HCT116 (cell line): ENCODE measurements at regions not wholly inside any gene's neighbourhood (a gene's known extent, or its start where the extent isn't known, plus 50 kb on each side); places are given as distances from the start of the nearest gene placed in this dataset.

Experiments used
- ATAC-seq: fragments of 200-7000 bp; cut with Tn5 transposase; 2 replicates; pipeline ENCODE4 v1.9.1; 2020; ENCODE audit warnings: mild to moderate bottlenecking, moderate library complexity
- BruUV-seq: library from RNA; stranded (reverse); fragments of 400-500 nt; replicated peaks from 2 replicates; lab custom pipeline; 2021; lab: Mats Ljungman, UMichigan
- CTCF ChIA-PET: fragments of 300-600 bp; sonication (Branson Sonifier 250); formaldehyde crosslinking; loops from one replicate; lab custom pipeline; 2021; ENCODE audit warnings: antibody characterized with exemption; lab: Charles Lee
- POLR2A ChIA-PET: fragments of 300-600, 350-600 bp; sonication (Branson Sonifier 250); formaldehyde crosslinking; loops from one replicate; lab custom pipeline; 2021; ENCODE audit warnings: antibody characterized with exemption; lab: Charles Lee
- RAD21 ChIA-PET, 2 experiments: fragments of 300-600 bp; sonication (Branson Sonifier 250); formaldehyde crosslinking; loops; one replicate each; lab custom pipeline; 2023; ENCODE audit warnings: low total read pairs in 2 of 2; ENCODE audit not compliant: uncharacterized antibody in 2 of 2, unreplicated experiment in 2 of 2, low non-redundant PET in 1 of 2; lab: Charles Lee
- DNase-seq: peaks from one replicate; pipeline ENCODE4 v3.0.0-alpha.2; 2010; ENCODE audit warnings: low read depth, low spot score
- H2AFZ ChIP-seq: fragments of 200-600 bp; shearing (Covaris generic), sonication (generic); 2 replicates; pipeline ENCODE4 v1.6.1; 2017; ENCODE audit warnings: low read depth, mixed run types, mixed read lengths, antibody characterized with exemption, low read length; ENCODE audit not compliant: poor library complexity, severe bottlenecking
- H3K27ac ChIP-seq: 2 replicates; pipeline ENCODE4 v1.5.1; 2012; ENCODE audit warnings: low read depth, low read length
- H3K27me3 ChIP-seq: fragments of 200-600 bp; sonication (generic); 2 replicates; pipeline ENCODE4 v1.6.1; 2016; ENCODE audit warnings: mixed run types, low read length, mixed read lengths; ENCODE audit not compliant: insufficient read depth
- H3K36me3 ChIP-seq, 2 experiments: fragments of 200-500 bp in 1 of 2; fragments of 200-600 bp in 1 of 2; sonication (Bioruptor generic) in 1 of 2; sonication (generic) in 1 of 2; 2 replicates each; pipeline versions ENCODE4 v1.5.1 to v1.6.1; 2014 to 2016; ENCODE audit warnings: low read length in 2 of 2, inconsistent platforms in 1 of 2, mixed read lengths in 1 of 2, mixed run types in 1 of 2; ENCODE audit not compliant: insufficient read depth in 2 of 2, control insufficient read depth in 1 of 2
- H3K4me1 ChIP-seq, 2 experiments: fragments of 200-600 bp in 1 of 2; sonication (generic) in 1 of 2; 2 replicates each; pipeline versions ENCODE4 v1.5.1 to v1.6.1; 2012 to 2017; ENCODE audit warnings: low read length in 2 of 2, inconsistent platforms in 1 of 2, mild to moderate bottlenecking in 1 of 2, mixed read lengths in 1 of 2, mixed run types in 1 of 2, moderate library complexity in 1 of 2; ENCODE audit not compliant: insufficient read depth in 2 of 2, control insufficient read depth in 1 of 2
- H3K4me2 ChIP-seq: fragments of 200-600 bp; sonication (generic); 2 replicates; pipeline ENCODE4 v1.6.1; 2017; ENCODE audit warnings: mixed run types, low read length, mixed read lengths
- H3K4me3 ChIP-seq, 2 experiments: fragments of 200-600 bp in 1 of 2; sonication (generic) in 1 of 2; replicated peaks in 1 of 2; 2 replicates each; pipeline ENCODE4 v1.5.1; 2011 to 2016; ENCODE audit warnings: low read length in 2 of 2, control low read depth in 1 of 2, low read depth in 1 of 2, mild to moderate bottlenecking in 1 of 2, mixed read lengths in 1 of 2, mixed run types in 1 of 2
- H3K79me2 ChIP-seq: fragments of 200-600 bp; sonication (generic); 2 replicates; pipeline ENCODE4 v1.6.1; 2017; ENCODE audit warnings: mild to moderate bottlenecking, mixed run types, low read length, moderate library complexity, mixed read lengths; ENCODE audit not compliant: insufficient read depth
- H3K9ac ChIP-seq: fragments of 200-600 bp; sonication (generic); 2 replicates; pipeline ENCODE4 v1.6.1; 2016; ENCODE audit warnings: low read length, mixed read lengths
- H3K9me2 ChIP-seq: fragments of 200-600 bp; sonication (generic), shearing (Covaris generic); 2 replicates; pipeline ENCODE4 v1.6.1; 2017; ENCODE audit warnings: mixed run types, mild to moderate bottlenecking, moderate library complexity; ENCODE audit not compliant: insufficient read depth
- H3K9me3 ChIP-seq, 2 experiments: fragments of 200-500 bp in 1 of 2; fragments of 200-600 bp in 1 of 2; sonication (Bioruptor generic) in 1 of 2; sonication (generic) in 1 of 2; 2 replicates each; pipeline ENCODE4 v1.6.1; 2014 to 2017; ENCODE audit warnings: low read length in 2 of 2, mixed read lengths in 2 of 2, inconsistent platforms in 1 of 2, low read depth in 1 of 2, mild to moderate bottlenecking in 1 of 2, mixed run types in 1 of 2, moderate library complexity in 1 of 2; ENCODE audit not compliant: control insufficient read depth in 1 of 2, insufficient read depth in 1 of 2
- H4K20me1 ChIP-seq: fragments of 200-600 bp; sonication (generic), shearing (Covaris generic); 2 replicates; pipeline ENCODE4 v1.6.1; 2017; ENCODE audit warnings: mixed run types, mild to moderate bottlenecking, moderate library complexity; ENCODE audit not compliant: insufficient read depth
- CBX3 ChIP-seq: IDR thresholded peaks from 2 replicates; pipeline ENCODE4 v1.6.1; 2012; ENCODE audit warnings: low read depth
- CEBPB ChIP-seq: IDR thresholded peaks from 2 replicates; pipeline ENCODE4 v1.6.1; 2012; ENCODE audit warnings: low read depth
- EGR1 ChIP-seq: IDR thresholded peaks from 2 replicates; pipeline ENCODE4 v1.6.1; 2012; ENCODE audit warnings: low read depth
- ELF1 ChIP-seq: IDR thresholded peaks from 2 replicates; pipeline ENCODE4 v1.6.1; 2012; ENCODE audit warnings: low read depth, borderline replicate concordance
- EZH2 ChIP-seq: fragments of 200-600 bp; sonication (generic); IDR thresholded peaks from 2 replicates; pipeline ENCODE4 v1.6.1; 2017; ENCODE audit warnings: antibody characterized with exemption, mixed run types
- EZH2phosphoT487 ChIP-seq: fragments of 200-600 bp; IDR thresholded peaks from 2 replicates; pipeline ENCODE4 v1.6.1; 2018; ENCODE audit warnings: antibody characterized with exemption, borderline replicate concordance
- FOSL1 ChIP-seq: IDR thresholded peaks from 2 replicates; pipeline ENCODE4 v1.6.1; 2012; ENCODE audit warnings: low read depth
- POLR2A ChIP-seq: IDR thresholded peaks from 2 replicates; pipeline ENCODE4 v1.7.0; 2011; ENCODE audit warnings: borderline replicate concordance; ENCODE audit not compliant: insufficient read depth, insufficient read length; ENCODE audit errors: extremely low read depth
- POLR2AphosphoS5 ChIP-seq: IDR thresholded peaks from 2 replicates; pipeline ENCODE4 v1.6.1; 2011; ENCODE audit warnings: mild to moderate bottlenecking, low read depth, low read length, moderate library complexity
- RAD21 ChIP-seq: IDR thresholded peaks from 2 replicates; pipeline ENCODE4 v1.6.1; 2012; ENCODE audit warnings: low read depth, mild to moderate bottlenecking
- SIN3A ChIP-seq: IDR thresholded peaks from 2 replicates; pipeline ENCODE4 v1.6.1; 2012; ENCODE audit warnings: low read depth
- SP1 ChIP-seq: IDR thresholded peaks from 2 replicates; pipeline ENCODE4 v1.6.1; 2012; ENCODE audit warnings: low read depth
- SRF ChIP-seq: IDR thresholded peaks from 2 replicates; pipeline ENCODE4 v1.6.1; 2012; ENCODE audit warnings: low read depth
- YY1 ChIP-seq: IDR thresholded peaks from 2 replicates; pipeline ENCODE4 v1.6.1; 2011; ENCODE audit warnings: low read length, low read depth, moderate library complexity, mild to moderate bottlenecking; ENCODE audit not compliant: insufficient replicate concordance; ENCODE audit errors: extremely low read depth
- ZFX ChIP-seq: fragments of 450-650 bp; IDR thresholded peaks from 2 replicates; pipeline ENCODE4 v1.6.1; 2017
- ZNF274 ChIP-seq: fragments of 200-500 bp; sonication (Bioruptor generic); IDR thresholded peaks from 2 replicates; pipeline ENCODE4 v1.6.1; 2014; ENCODE audit warnings: mild to moderate bottlenecking, low read depth, low read length, inconsistent platforms
- intact Hi-C: fragments of 100-400 bp; cut with micrococcal nuclease; formaldehyde crosslinking; loops from 2 replicates; pipeline ENCODE4 v1.10.0; 2022
- TF ChIP-seq, protein P1 (sequence below): IDR thresholded peaks from 2 replicates; pipeline ENCODE4 v1.6.1; 2012
- TF ChIP-seq, protein P2 (sequence below): IDR thresholded peaks from 2 replicates; pipeline ENCODE4 v1.6.1; 2011; ENCODE audit warnings: mild to moderate bottlenecking, low read length, moderate library complexity; ENCODE audit not compliant: insufficient replicate concordance; ENCODE audit errors: extremely low read depth
- TF ChIP-seq, protein P3 (sequence below): IDR thresholded peaks from 2 replicates; pipeline ENCODE4 v1.6.1; 2012
- TF ChIP-seq, protein P4 (sequence below): IDR thresholded peaks from 2 replicates; pipeline ENCODE4 v1.6.1; 2012; ENCODE audit warnings: low read depth

DNA sequence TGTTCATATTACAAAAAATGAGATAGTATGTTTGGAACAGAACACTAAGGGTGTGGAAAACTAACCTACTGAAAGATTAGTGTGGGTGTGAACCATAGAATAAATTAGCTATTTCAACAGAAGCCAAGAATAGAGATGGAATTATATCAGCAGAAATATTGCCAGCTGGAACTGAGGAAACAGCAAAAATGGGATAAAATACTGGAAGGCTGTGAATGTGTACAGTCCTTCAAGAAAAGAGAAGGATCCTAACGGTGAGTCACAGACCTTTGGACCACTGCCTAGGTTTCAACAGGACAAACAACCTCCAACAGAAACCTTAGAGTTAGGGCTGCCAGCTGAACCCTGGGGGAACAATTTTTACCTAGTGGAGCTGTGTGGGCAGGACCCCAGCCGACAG lies 395.0 kb downstream of the ZWINT start:
- Histone ChIP-seq H3K4me3 (no peak overlapping the region), H2AFZ (no peak overlapping the region), H3K4me2 (no peak overlapping the region), H4K20me1 (no peaks in the 10 kb centered on the region), H3K9me3 (no peaks in the 10 kb centered on the region; a peak in 1 of 4 replicates), H3K79me2 (no peaks in the 10 kb centered on the region), H3K9ac (no peak overlapping the region), H3K4me1 (no peaks in the 10 kb centered on the region), H3K27me3 (no peaks in the 10 kb centered on the region), H3K27ac (no peak overlapping the region), H3K36me3 (no peaks in the 10 kb centered on the region), H3K9me2 (no peaks in the 10 kb centered on the region)
- ATAC-seq, result no peak
- intact Hi-C loops, result no loop called here
- no TSS peak for BruUV-seq
- ChIA-PET POLR2A (no interaction called here), CTCF (no interaction called here), RAD21 (no interaction called here)
- TF ChIP-seq, protein P1, sequence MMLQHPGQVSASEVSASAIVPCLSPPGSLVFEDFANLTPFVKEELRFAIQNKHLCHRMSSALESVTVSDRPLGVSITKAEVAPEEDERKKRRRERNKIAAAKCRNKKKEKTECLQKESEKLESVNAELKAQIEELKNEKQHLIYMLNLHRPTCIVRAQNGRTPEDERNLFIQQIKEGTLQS, result no peak
- TF ChIP-seq EGR1, result no peak
- no peak for TF ChIP-seq SRF
- TF ChIP-seq YY1, result no peak
- TF ChIP-seq SP1, result no peak
- TF ChIP-seq, protein P2, sequence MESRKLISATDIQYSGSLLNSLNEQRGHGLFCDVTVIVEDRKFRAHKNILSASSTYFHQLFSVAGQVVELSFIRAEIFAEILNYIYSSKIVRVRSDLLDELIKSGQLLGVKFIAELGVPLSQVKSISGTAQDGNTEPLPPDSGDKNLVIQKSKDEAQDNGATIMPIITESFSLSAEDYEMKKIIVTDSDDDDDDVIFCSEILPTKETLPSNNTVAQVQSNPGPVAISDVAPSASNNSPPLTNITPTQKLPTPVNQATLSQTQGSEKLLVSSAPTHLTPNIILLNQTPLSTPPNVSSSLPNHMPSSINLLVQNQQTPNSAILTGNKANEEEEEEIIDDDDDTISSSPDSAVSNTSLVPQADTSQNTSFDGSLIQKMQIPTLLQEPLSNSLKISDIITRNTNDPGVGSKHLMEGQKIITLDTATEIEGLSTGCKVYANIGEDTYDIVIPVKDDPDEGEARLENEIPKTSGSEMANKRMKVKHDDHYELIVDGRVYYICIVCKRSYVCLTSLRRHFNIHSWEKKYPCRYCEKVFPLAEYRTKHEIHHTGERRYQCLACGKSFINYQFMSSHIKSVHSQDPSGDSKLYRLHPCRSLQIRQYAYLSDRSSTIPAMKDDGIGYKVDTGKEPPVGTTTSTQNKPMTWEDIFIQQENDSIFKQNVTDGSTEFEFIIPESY, result no peak
- TF ChIP-seq CEBPB, result no peak
- TF ChIP-seq ZFX, result no peak
- TF ChIP-seq SIN3A, result no peak
- no peak for TF ChIP-seq POLR2AphosphoS5
- TF ChIP-seq EZH2phosphoT487, result no peak
- TF ChIP-seq, protein P3, sequence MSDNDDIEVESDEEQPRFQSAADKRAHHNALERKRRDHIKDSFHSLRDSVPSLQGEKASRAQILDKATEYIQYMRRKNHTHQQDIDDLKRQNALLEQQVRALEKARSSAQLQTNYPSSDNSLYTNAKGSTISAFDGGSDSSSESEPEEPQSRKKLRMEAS, result no peak
- TF ChIP-seq POLR2A, result no peak
- no peak for TF ChIP-seq RAD21
- TF ChIP-seq, protein P4, sequence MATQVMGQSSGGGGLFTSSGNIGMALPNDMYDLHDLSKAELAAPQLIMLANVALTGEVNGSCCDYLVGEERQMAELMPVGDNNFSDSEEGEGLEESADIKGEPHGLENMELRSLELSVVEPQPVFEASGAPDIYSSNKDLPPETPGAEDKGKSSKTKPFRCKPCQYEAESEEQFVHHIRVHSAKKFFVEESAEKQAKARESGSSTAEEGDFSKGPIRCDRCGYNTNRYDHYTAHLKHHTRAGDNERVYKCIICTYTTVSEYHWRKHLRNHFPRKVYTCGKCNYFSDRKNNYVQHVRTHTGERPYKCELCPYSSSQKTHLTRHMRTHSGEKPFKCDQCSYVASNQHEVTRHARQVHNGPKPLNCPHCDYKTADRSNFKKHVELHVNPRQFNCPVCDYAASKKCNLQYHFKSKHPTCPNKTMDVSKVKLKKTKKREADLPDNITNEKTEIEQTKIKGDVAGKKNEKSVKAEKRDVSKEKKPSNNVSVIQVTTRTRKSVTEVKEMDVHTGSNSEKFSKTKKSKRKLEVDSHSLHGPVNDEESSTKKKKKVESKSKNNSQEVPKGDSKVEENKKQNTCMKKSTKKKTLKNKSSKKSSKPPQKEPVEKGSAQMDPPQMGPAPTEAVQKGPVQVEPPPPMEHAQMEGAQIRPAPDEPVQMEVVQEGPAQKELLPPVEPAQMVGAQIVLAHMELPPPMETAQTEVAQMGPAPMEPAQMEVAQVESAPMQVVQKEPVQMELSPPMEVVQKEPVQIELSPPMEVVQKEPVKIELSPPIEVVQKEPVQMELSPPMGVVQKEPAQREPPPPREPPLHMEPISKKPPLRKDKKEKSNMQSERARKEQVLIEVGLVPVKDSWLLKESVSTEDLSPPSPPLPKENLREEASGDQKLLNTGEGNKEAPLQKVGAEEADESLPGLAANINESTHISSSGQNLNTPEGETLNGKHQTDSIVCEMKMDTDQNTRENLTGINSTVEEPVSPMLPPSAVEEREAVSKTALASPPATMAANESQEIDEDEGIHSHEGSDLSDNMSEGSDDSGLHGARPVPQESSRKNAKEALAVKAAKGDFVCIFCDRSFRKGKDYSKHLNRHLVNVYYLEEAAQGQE, result no peak
- TF ChIP-seq ELF1, result no peak
- TF ChIP-seq CBX3, result no peak
- TF ChIP-seq FOSL1, result no peak
- no peak for TF ChIP-seq ZNF274
- TF ChIP-seq EZH2, result no peak
- DNase-seq, result no peak
